Muscle layer of duodenum (tissue), 2 donors: ENCODE measurements at regions not wholly inside any gene's neighbourhood (a gene's known extent, or its start where the extent isn't known, plus 50 kb on each side); places are given as distances from the start of the nearest gene placed in this dataset.

ENCODE experiments used
- H3K27ac ChIP-seq: one replicate; pipeline ENCODE4 v1.7.0; 2013; ENCODE audit warnings: mild to moderate bottlenecking, low read length
- H3K27me3 ChIP-seq: one replicate; pipeline ENCODE4 v1.7.0; 2013; ENCODE audit warnings: low read depth, mild to moderate bottlenecking, control low read depth, low read length
- H3K36me3 ChIP-seq, 2 donors: one replicate each; pipeline ENCODE4 v1.7.0; 2013; ENCODE audit warnings: low read length in 2 of 2, control low read depth in 1 of 2, mild to moderate bottlenecking in 1 of 2; ENCODE audit not compliant: insufficient read depth in 2 of 2, control insufficient read depth in 1 of 2
- H3K4me1 ChIP-seq, 2 donors: one replicate each; pipeline ENCODE4 v1.7.0; 2013; ENCODE audit warnings: low read length in 2 of 2, mild to moderate bottlenecking in 2 of 2, control low read depth in 1 of 2, moderate library complexity in 1 of 2; ENCODE audit not compliant: insufficient read depth in 2 of 2, control insufficient read depth in 1 of 2
- H3K4me3 ChIP-seq, 2 donors: one replicate each; pipeline ENCODE4 v1.7.0; 2013; ENCODE audit warnings: low read length in 2 of 2, low read depth in 1 of 2, mild to moderate bottlenecking in 1 of 2
- H3K9me3 ChIP-seq, 2 donors: one replicate each; pipeline ENCODE4 v1.7.0; 2013; ENCODE audit warnings: low read length in 2 of 2, control low read depth in 1 of 2, mild to moderate bottlenecking in 1 of 2; ENCODE audit not compliant: control insufficient read depth in 1 of 2
- donor health status: healthy.

GRCh38 chr1:213324859-213325258, 273.8 kb downstream of the RPS6KC1 start:
- Histone ChIP-seq H3K9me3 (no peaks in the 10 kb centered on the region), H3K4me3 (no peak overlapping the region), H3K4me1 (peaks cover 3 to 6% of the 10 kb centered on the region in 2 donors), H3K27me3 (no peaks in the 10 kb centered on the region), H3K36me3 (no peaks in the 10 kb centered on the region), H3K27ac (no peak overlapping the region)

DNA sequence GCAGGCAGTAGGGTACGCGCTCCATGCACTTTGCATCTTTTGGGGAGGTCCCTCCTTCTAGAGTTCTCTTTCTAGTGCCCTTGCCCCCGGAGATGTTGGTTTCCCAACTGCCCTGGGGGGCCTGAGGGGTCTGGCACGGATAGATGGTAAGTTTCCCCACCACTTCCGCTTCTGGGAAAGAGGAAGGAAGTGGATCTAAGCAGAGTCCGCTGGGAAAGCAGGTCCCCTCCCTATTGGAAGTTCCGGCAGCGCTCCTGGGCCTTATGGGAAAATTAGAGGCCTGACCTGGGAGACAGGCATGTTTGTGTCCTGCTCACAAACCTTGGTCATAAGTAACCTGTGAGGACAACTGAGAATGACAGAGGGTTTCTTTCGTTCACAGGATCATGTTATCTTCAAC, 274.4 kb downstream of the RPS6KC1 start:
- Histone ChIP-seq H3K27ac (no peak overlapping the region), H3K27me3 (no peaks in the 10 kb centered on the region), H3K36me3 (no peaks in the 10 kb centered on the region), H3K4me1 (peaks cover 3 to 6% of the 10 kb centered on the region in 2 donors), H3K9me3 (no peaks in the 10 kb centered on the region), H3K4me3 (no peak overlapping the region)

DNA sequence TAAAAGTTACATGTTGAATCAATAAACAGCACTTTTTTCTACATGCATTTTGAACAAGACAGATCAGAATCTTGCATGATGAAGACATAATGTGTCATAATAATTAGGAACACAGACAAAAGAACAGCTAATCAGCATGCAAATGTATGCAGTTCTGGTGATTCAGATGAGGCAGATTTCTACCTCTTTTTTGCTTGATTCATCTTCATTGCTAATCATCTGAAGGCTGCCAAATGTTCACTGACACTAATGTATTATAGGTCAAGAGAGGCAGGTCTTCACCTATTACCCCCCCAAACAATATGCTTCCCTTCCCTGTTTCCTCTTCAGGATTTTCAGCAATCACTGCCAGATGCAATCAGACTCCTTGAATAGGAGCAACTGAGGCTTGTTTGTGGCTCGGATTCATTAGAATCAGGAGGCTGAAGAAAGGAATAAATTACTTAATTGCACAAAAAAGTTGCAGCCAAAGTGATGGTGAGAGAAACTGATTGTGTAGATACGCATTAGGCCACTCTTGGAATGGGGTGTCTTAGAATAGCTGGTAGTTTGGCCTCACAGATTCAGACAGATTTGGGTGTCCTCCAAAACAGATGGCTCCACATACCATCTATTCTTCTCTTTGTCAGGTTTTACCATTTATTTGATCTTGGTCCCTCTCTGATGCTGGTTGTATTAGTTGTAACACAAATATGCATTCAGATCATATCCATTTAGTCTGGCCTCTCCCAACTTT, 275.4 kb downstream of the RPS6KC1 start:
- Histone ChIP-seq H3K27me3 (no peaks in the 10 kb centered on the region), H3K9me3 (no peaks in the 10 kb centered on the region), H3K27ac (peak overlapping the region; percentile 39), H3K36me3 (no peaks in the 10 kb centered on the region), H3K4me1 (peaks cover 3 to 6% of the 10 kb centered on the region in 2 donors), H3K4me3 (no peak overlapping the region)

GRCh38 chr1:213327017-213327667, 276.1 kb downstream of the RPS6KC1 start:
- Histone ChIP-seq H3K27me3 (no peaks in the 10 kb centered on the region), H3K36me3 (no peaks in the 10 kb centered on the region), H3K4me3 (no peak overlapping the region), H3K9me3 (no peaks in the 10 kb centered on the region), H3K27ac (no peak overlapping the region), H3K4me1 (peaks cover 3 to 6% of the 10 kb centered on the region in 2 donors)

DNA sequence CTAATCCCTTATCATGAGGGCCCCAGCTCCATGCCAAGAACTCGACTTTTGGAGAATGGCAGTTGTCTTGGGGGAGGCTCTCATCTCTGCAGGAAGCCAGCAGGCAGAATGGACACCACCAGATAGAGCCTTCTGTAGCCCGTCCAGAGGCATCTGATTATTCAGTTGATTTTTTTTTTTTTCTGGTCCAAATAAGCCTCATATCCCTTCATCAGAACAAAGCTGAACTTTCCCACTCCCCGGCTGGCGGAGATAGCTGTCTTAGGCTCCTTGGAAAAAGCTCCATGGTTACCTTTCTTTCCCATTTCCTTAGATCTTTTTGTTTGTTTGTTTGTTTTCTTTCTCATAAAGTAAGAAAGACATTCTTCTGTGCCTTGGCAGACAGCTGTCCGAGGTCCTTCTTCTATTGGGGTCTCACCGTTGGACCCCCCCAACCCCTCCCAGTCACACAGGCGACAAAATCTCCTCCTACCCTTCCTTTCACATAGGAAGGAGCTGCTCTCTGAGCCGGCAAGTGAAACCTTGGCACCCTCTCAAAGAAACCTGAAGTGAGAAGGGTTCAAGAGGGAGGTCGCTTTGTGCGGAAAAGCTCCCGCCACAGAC, 278.5 kb downstream of the RPS6KC1 start:
- Histone ChIP-seq H3K4me3 (no peak overlapping the region), H3K9me3 (no peaks in the 10 kb centered on the region), H3K36me3 (no peaks in the 10 kb centered on the region), H3K4me1 (peaks cover 3 to 6% of the 10 kb centered on the region in 2 donors), H3K27ac (no peak overlapping the region), H3K27me3 (no peaks in the 10 kb centered on the region)

GRCh38 chr1:213330281-213330680, 279.2 kb downstream of the RPS6KC1 start:
- Histone ChIP-seq H3K9me3 (no peaks in the 10 kb centered on the region), H3K27me3 (no peaks in the 10 kb centered on the region), H3K27ac (no peak overlapping the region), H3K36me3 (no peaks in the 10 kb centered on the region), H3K4me1 (peaks cover 3 to 6% of the 10 kb centered on the region in 2 donors), H3K4me3 (no peak overlapping the region)

- Histone ChIP-seq H3K27ac (no peak overlapping the region), H3K9me3 (no peaks in the 10 kb centered on the region), H3K4me1 (peaks cover 0 to under 1% of the 10 kb centered on the region in 2 donors), H3K36me3 (no peaks in the 10 kb centered on the region), H3K4me3 (no peak overlapping the region), H3K27me3 (no peaks in the 10 kb centered on the region)
Observed at GRCh38 chr1:213331631-213332175, 280.7 kb downstream of the RPS6KC1 start.

DNA sequence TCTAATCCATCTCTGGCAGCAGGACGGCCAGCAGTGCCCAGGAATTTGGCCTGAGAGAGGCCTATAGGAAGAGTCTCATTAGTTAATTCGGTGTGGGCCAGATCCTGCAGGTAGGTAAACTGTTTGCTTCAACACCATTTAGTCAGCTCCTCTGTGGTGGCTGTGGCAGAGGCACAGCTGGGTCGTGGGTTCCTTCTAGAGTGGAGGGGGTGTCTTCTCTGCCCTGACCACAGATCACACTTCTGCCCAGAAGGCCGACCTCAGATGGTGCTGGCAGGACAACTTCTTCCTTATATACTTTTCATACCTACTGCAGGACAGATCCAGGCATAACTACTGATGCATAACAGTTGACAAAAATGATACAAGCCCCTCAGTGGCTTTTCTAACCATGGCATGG, 281.4 kb downstream of the RPS6KC1 start:
- Histone ChIP-seq H3K9me3 (no peaks in the 10 kb centered on the region), H3K27ac (no peak overlapping the region), H3K4me1 (no peaks in the 10 kb centered on the region), H3K4me3 (no peak overlapping the region), H3K27me3 (no peaks in the 10 kb centered on the region), H3K36me3 (no peaks in the 10 kb centered on the region)

- H3K27me3 ChIP-seq = no peaks in the 10 kb centered on the region
- no peak overlapping the region for H3K4me3 ChIP-seq
- no peaks in the 10 kb centered on the region for H3K4me1 ChIP-seq
- no peaks in the 10 kb centered on the region for H3K9me3 ChIP-seq
- H3K27ac ChIP-seq = no peak overlapping the region
- no peaks in the 10 kb centered on the region for H3K36me3 ChIP-seq
Observed at GRCh38 chr1:213333121-213333520, 282.1 kb downstream of the RPS6KC1 start.

DNA sequence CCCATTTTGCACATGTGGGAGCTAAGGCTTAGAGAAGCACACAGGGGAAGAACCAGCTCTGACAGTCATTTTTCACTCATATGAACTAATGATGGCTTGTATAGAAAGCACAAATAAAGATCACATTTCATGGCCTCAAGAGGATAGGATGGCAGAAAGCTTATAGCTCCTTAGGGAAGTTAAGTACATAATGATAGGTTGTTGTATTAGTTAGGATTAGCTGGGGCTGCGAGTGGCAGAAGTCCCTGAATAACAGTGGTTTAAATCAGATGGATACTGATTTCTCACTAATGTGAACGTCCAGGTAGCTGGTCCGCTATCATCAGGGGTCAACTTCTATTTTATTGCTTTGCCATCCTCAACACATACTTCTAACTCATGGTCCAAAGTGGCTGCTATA, 284.0 kb downstream of the RPS6KC1 start:
- H3K27me3 ChIP-seq = no peaks in the 10 kb centered on the region
- H3K9me3 ChIP-seq = no peaks in the 10 kb centered on the region
- no peak overlapping the region for H3K27ac ChIP-seq
- no peaks in the 10 kb centered on the region for H3K4me1 ChIP-seq
- H3K4me3 ChIP-seq = no peak overlapping the region
- no peaks in the 10 kb centered on the region for H3K36me3 ChIP-seq

DNA sequence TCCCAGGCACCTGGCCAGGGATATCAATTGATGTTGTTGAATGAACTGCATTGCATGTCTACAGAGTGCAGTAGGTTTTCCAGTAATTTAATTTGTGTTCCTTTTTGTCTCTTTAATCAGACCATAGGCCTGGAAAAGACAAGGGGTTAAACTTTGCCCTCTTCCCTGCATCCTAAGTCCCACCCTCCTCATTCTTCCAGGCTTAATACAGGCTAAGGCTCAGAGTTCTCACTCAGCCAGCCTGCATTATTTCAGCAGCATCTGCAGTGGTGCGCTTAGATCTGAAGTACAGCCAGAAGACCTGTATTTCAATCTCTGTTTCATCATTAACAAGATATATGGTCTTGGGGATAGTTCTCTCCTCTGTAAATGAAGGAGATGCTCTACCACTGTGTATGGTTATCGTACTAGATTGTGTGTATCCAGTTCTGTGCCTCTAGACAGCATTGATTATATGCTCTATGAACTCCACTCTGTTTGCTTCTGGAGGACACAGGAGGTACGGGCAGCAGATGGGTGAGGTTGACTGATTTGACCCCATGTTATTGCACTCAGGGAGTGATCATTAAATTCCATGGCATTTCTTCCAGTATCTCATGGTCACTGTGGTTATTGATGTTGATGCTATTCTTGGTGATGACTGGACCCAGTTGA, 286.1 kb downstream of the RPS6KC1 start:
- Histone ChIP-seq H3K27ac (no peak overlapping the region), H3K4me1 (no peaks in the 10 kb centered on the region), H3K27me3 (no peaks in the 10 kb centered on the region), H3K9me3 (no peaks in the 10 kb centered on the region), H3K4me3 (no peak overlapping the region), H3K36me3 (no peaks in the 10 kb centered on the region)
